Trophoblast cell (in vitro differentiated cells and primary cell): ENCODE measurements at regions not wholly inside any gene's neighbourhood (a gene's known extent, or its start where the extent isn't known, plus 50 kb on each side); places are given as distances from the start of the nearest gene placed in this dataset.

Experiments
- DNase-seq, 2 donors: peaks; one replicate each; pipeline ENCODE4 v3.0.0-alpha.2; 2016
- H2AFZ ChIP-seq: 2 replicates; pipeline ENCODE4 v1.6.1; 2013; ENCODE audit warnings: low read length, moderate library complexity, mild to moderate bottlenecking; ENCODE audit not compliant: insufficient read depth, poor library complexity
- H2AK5ac ChIP-seq: 2 replicates; pipeline ENCODE4 v1.6.1; 2013; ENCODE audit warnings: mild to moderate bottlenecking, low read length
- H2BK120ac ChIP-seq: 2 replicates; pipeline ENCODE4 v1.6.1; 2013; ENCODE audit warnings: low read length, mild to moderate bottlenecking, moderate library complexity; ENCODE audit not compliant: insufficient read depth, poor library complexity
- H2BK12ac ChIP-seq: 2 replicates; pipeline ENCODE4 v1.6.1; 2013; ENCODE audit warnings: mild to moderate bottlenecking, low read length, moderate library complexity
- H2BK5ac ChIP-seq: 2 replicates; pipeline ENCODE4 v1.6.1; 2013; ENCODE audit warnings: low read length, low read depth, moderate library complexity, mild to moderate bottlenecking; ENCODE audit not compliant: poor library complexity
- H3K14ac ChIP-seq: 2 replicates; pipeline ENCODE4 v1.6.1; 2013; ENCODE audit warnings: mild to moderate bottlenecking, low read length
- H3K18ac ChIP-seq: 2 replicates; pipeline ENCODE4 v1.6.1; 2013; ENCODE audit warnings: mild to moderate bottlenecking, low read length
- H3K23ac ChIP-seq: 2 replicates; pipeline ENCODE4 v1.6.1; 2013; ENCODE audit warnings: low read length
- H3K27ac ChIP-seq: 2 replicates; pipeline ENCODE4 v1.5.1; 2013; ENCODE audit warnings: low read depth, mild to moderate bottlenecking, inconsistent platforms, low read length, moderate library complexity
- H3K27me3 ChIP-seq: 2 replicates; pipeline ENCODE4 v1.6.1; 2013; ENCODE audit warnings: inconsistent platforms, mild to moderate bottlenecking, low read length, moderate library complexity; ENCODE audit not compliant: insufficient read depth
- H3K36me3 ChIP-seq, 2 experiments: 1 replicate in 1 of 2; 2 replicates in 1 of 2; pipeline ENCODE4 v1.6.1; 2013; ENCODE audit warnings: low read length in 2 of 2, mild to moderate bottlenecking in 2 of 2, moderate library complexity in 1 of 2; ENCODE audit not compliant: insufficient read depth in 2 of 2, control insufficient read depth in 1 of 2
- H3K4ac ChIP-seq: 2 replicates; pipeline ENCODE4 v1.6.1; 2013; ENCODE audit warnings: low read depth, mild to moderate bottlenecking, low read length, moderate library complexity
- H3K4me1 ChIP-seq, 2 experiments: 1 replicate in 1 of 2; 2 replicates in 1 of 2; pipeline ENCODE4 v1.6.1; 2013; ENCODE audit warnings: low read length in 2 of 2, mild to moderate bottlenecking in 2 of 2, moderate library complexity in 1 of 2; ENCODE audit not compliant: insufficient read depth in 2 of 2, control insufficient read depth in 1 of 2
- H3K4me2 ChIP-seq: 2 replicates; pipeline ENCODE4 v1.6.1; 2013; ENCODE audit warnings: inconsistent platforms, mild to moderate bottlenecking, low read length, moderate library complexity
- H3K4me3 ChIP-seq: 2 replicates; pipeline ENCODE4 v1.5.1; 2013; ENCODE audit warnings: mild to moderate bottlenecking, low read depth, low read length, inconsistent platforms
- H3K79me1 ChIP-seq: one replicate; pipeline ENCODE4 v1.6.1; 2013; ENCODE audit warnings: low read length
- H3K79me2 ChIP-seq: 2 replicates; pipeline ENCODE4 v1.6.1; 2013; ENCODE audit warnings: low read length, mild to moderate bottlenecking; ENCODE audit not compliant: control insufficient read depth, insufficient read depth, poor library complexity
- H3K9ac ChIP-seq: 2 replicates; pipeline ENCODE4 v1.6.1; 2013; ENCODE audit warnings: mild to moderate bottlenecking, low read length
- H3K9me3 ChIP-seq: 2 replicates; pipeline ENCODE4 v1.6.1; 2013; ENCODE audit warnings: low read depth, mild to moderate bottlenecking, control low read depth, inconsistent platforms, low read length; ENCODE audit not compliant: insufficient read depth
- H4K12ac ChIP-seq: 2 replicates; pipeline ENCODE4 v1.6.1; 2013; ENCODE audit warnings: low read depth, mild to moderate bottlenecking, low read length, moderate library complexity
- H4K8ac ChIP-seq: 2 replicates; pipeline ENCODE4 v1.6.1; 2013; ENCODE audit warnings: low read depth, mild to moderate bottlenecking, low read length, moderate library complexity
- H4K91ac ChIP-seq: one replicate; pipeline ENCODE4 v1.6.1; 2013; ENCODE audit warnings: low read depth, mild to moderate bottlenecking, low read length, moderate library complexity
- WGBS: extraction: QIAGEN DNeasy Blood & Tissue Kit; methylation state at CpG from one replicate; pipeline ENCODE4 v1.1.7; 2013; ENCODE audit warnings: missing lambda C conversion rate; ENCODE audit not compliant: insufficient read length, insufficient coverage; ENCODE audit errors: extremely low coverage; 5-methylcytosine and 5-hydroxymethylcytosine counted together

- peaks cover 9% of the 10 kb centered on the region for H3K9me3 ChIP-seq
- no CpG with 5 or more reads among the region's 28 CpGs for WGBS
These were observed 50.5 kb upstream of the FBRSL1 start for GRCh38 chr12:132439333-132439904.

GRCh38 chr12:132438726-132439125, 51.2 kb upstream of the FBRSL1 start:
- Histone ChIP-seq H3K4ac (no peak overlapping the region), H4K91ac (no peak overlapping the region), H3K79me2 (no peaks in the 10 kb centered on the region), H2AK5ac (no peak overlapping the region), H2BK5ac (no peak overlapping the region), H3K18ac (no peak overlapping the region), H3K9ac (no peak overlapping the region), H2BK12ac (no peak overlapping the region), H2AFZ (no peak overlapping the region), H4K12ac (no peak overlapping the region), H3K79me1 (no peaks in the 10 kb centered on the region), H3K4me2 (no peak overlapping the region), H3K36me3 (no peaks in the 10 kb centered on the region), H3K27ac (no peak overlapping the region), H3K23ac (no peak overlapping the region), H3K9me3 (peaks cover 9% of the 10 kb centered on the region), H3K4me1 (no peaks in the 10 kb centered on the region), H3K14ac (no peak overlapping the region), H2BK120ac (no peak overlapping the region), H3K27me3 (peaks cover 3% of the 10 kb centered on the region), H4K8ac (no peak overlapping the region), H3K4me3 (no peak overlapping the region)
- no CpG with 5 or more reads among the region's 28 CpGs for WGBS
- no peak for DNase-seq

More at GRCh38 chr12:132439333-132439904, 50.5 kb upstream of the FBRSL1 start:
- H3K79me1 ChIP-seq: no peaks in the 10 kb centered on the region
- no peak overlapping the region for H3K14ac ChIP-seq
- H3K4me2 ChIP-seq: no peak overlapping the region
- H3K27me3 ChIP-seq: peaks cover 3% of the 10 kb centered on the region
- H2AK5ac ChIP-seq: no peak overlapping the region
- H4K12ac ChIP-seq: no peak overlapping the region
- no peak overlapping the region for H3K18ac ChIP-seq
- no peak overlapping the region for H2BK12ac ChIP-seq
- no peak overlapping the region for H2BK120ac ChIP-seq
- H3K36me3 ChIP-seq: no peaks in the 10 kb centered on the region
- no peaks in the 10 kb centered on the region for H3K4me1 ChIP-seq
- no peak overlapping the region for H3K4me3 ChIP-seq
- DNase-seq: no peak
- no peak overlapping the region for H2AFZ ChIP-seq
- no peak overlapping the region for H2BK5ac ChIP-seq
- no peak overlapping the region for H3K23ac ChIP-seq
- H3K4ac ChIP-seq: no peak overlapping the region
- H4K8ac ChIP-seq: no peak overlapping the region
- no peak overlapping the region for H4K91ac ChIP-seq
- H3K9ac ChIP-seq: no peak overlapping the region
- H3K79me2 ChIP-seq: no peaks in the 10 kb centered on the region
- no peak overlapping the region for H3K27ac ChIP-seq

GRCh38 chr12:132437943-132438700, 51.8 kb upstream of the FBRSL1 start:
- no peak overlapping the region for H2AFZ ChIP-seq
- H3K9me3 ChIP-seq: peaks cover 12% of the 10 kb centered on the region
- no peaks in the 10 kb centered on the region for H3K4me1 ChIP-seq
- DNase-seq: no peak
- H3K4ac ChIP-seq: no peak overlapping the region
- no peak overlapping the region for H3K23ac ChIP-seq
- no peak overlapping the region for H3K4me2 ChIP-seq
- H3K18ac ChIP-seq: no peak overlapping the region
- H3K4me3 ChIP-seq: no peak overlapping the region
- no peak overlapping the region for H4K91ac ChIP-seq
- H4K12ac ChIP-seq: no peak overlapping the region
- H2AK5ac ChIP-seq: no peak overlapping the region
- no peak overlapping the region for H3K14ac ChIP-seq
- H4K8ac ChIP-seq: no peak overlapping the region
- no peak overlapping the region for H2BK5ac ChIP-seq
- no peak overlapping the region for H2BK12ac ChIP-seq
- no peak overlapping the region for H3K27ac ChIP-seq
- H2BK120ac ChIP-seq: no peak overlapping the region
- no peaks in the 10 kb centered on the region for H3K36me3 ChIP-seq
- no peak overlapping the region for H3K9ac ChIP-seq
- no CpG with 5 or more reads among the region's 30 CpGs for WGBS
- H3K79me2 ChIP-seq: no peaks in the 10 kb centered on the region
- H3K27me3 ChIP-seq: peaks cover 3% of the 10 kb centered on the region
- H3K79me1 ChIP-seq: no peaks in the 10 kb centered on the region

GRCh38 chr12:132437252-132437932, 52.6 kb upstream of the FBRSL1 start:
- no CpG with 5 or more reads among the region's 15 CpGs for WGBS
- Histone ChIP-seq H4K91ac (no peak overlapping the region), H3K4me2 (no peak overlapping the region)

More at GRCh38 chr12:132437252-132437932, 52.6 kb upstream of the FBRSL1 start:
- H2BK12ac ChIP-seq: no peak overlapping the region
- no peak overlapping the region for H3K4ac ChIP-seq
- H2BK5ac ChIP-seq: no peak overlapping the region
- H3K79me1 ChIP-seq: no peaks in the 10 kb centered on the region
- no peak overlapping the region for H4K8ac ChIP-seq
- no peak overlapping the region for H3K18ac ChIP-seq
- no peak overlapping the region for H3K23ac ChIP-seq
- no peak overlapping the region for H3K9ac ChIP-seq
- no peak overlapping the region for H2AFZ ChIP-seq
- no peak overlapping the region for H2AK5ac ChIP-seq
- H3K36me3 ChIP-seq: no peaks in the 10 kb centered on the region
- H3K27me3 ChIP-seq: peaks cover 3% of the 10 kb centered on the region
- no peak overlapping the region for H2BK120ac ChIP-seq
- DNase-seq: no peak
- no peak overlapping the region for H3K14ac ChIP-seq
- no peak overlapping the region for H4K12ac ChIP-seq
- H3K9me3 ChIP-seq: peaks cover 13% of the 10 kb centered on the region
- no peak overlapping the region for H3K27ac ChIP-seq
- no peak overlapping the region for H3K4me3 ChIP-seq
- H3K4me1 ChIP-seq: no peaks in the 10 kb centered on the region
- no peaks in the 10 kb centered on the region for H3K79me2 ChIP-seq
